Mesendoderm (in vitro differentiated cells): ENCODE measurements at regions not wholly inside any gene's neighbourhood (a gene's known extent, or its start where the extent isn't known, plus 50 kb on each side); places are given as distances from the start of the nearest gene placed in this dataset.

Experiments used
- DNase-seq: peaks from one replicate; pipeline ENCODE4 v3.0.0; 2013
- H2AK5ac ChIP-seq: 2 replicates; pipeline ENCODE4 v1.6.1; 2013; ENCODE audit warnings: low read length, inconsistent platforms
- H2BK120ac ChIP-seq: 2 replicates; pipeline ENCODE4 v1.6.1; 2013; ENCODE audit warnings: low read depth, mild to moderate bottlenecking, low read length, moderate library complexity, mixed read lengths
- H2BK15ac ChIP-seq: replicated peaks from 2 replicates; pipeline ENCODE4 v1.6.1; 2013; ENCODE audit warnings: low read depth, mild to moderate bottlenecking, moderate library complexity
- H2BK5ac ChIP-seq: 2 replicates; pipeline ENCODE4 v1.6.1; 2013; ENCODE audit warnings: low read length, inconsistent platforms
- H3K18ac ChIP-seq: 2 replicates; pipeline ENCODE4 v1.6.1; 2013; ENCODE audit warnings: mild to moderate bottlenecking, low read length, mixed read lengths
- H3K23ac ChIP-seq: one replicate; pipeline ENCODE4 v1.6.1; 2013; ENCODE audit warnings: low read length
- H3K27ac ChIP-seq: 2 replicates; pipeline ENCODE4 v1.5.1; 2013; ENCODE audit warnings: low read depth, mild to moderate bottlenecking, inconsistent platforms, low read length, moderate library complexity
- H3K27me3 ChIP-seq: 2 replicates; pipeline ENCODE4 v1.6.1; 2013; ENCODE audit warnings: low read length, control low read depth, mild to moderate bottlenecking, inconsistent platforms; ENCODE audit not compliant: insufficient read depth, poor library complexity
- H3K36me3 ChIP-seq: 2 replicates; pipeline ENCODE4 v1.6.1; 2013; ENCODE audit warnings: low read length, inconsistent platforms; ENCODE audit not compliant: control insufficient read depth, insufficient read depth
- H3K4ac ChIP-seq: one replicate; pipeline ENCODE4 v1.6.1; 2013; ENCODE audit warnings: low read depth, mild to moderate bottlenecking, low read length, moderate library complexity
- H3K4me1 ChIP-seq: 2 replicates; pipeline ENCODE4 v1.6.1; 2013; ENCODE audit warnings: low read depth, low read length, inconsistent platforms; ENCODE audit not compliant: control insufficient read depth
- H3K4me2 ChIP-seq: 2 replicates; pipeline ENCODE4 v1.6.1; 2013; ENCODE audit warnings: low read length
- H3K4me3 ChIP-seq: 2 replicates; pipeline ENCODE4 v1.5.1; 2013; ENCODE audit warnings: mild to moderate bottlenecking, low read length
- H3K56ac ChIP-seq: one replicate; pipeline ENCODE4 v1.6.1; 2013; ENCODE audit warnings: low read length
- H3K79me1 ChIP-seq: 2 replicates; pipeline ENCODE4 v1.6.1; 2013; ENCODE audit warnings: low read length, inconsistent platforms
- H3K79me2 ChIP-seq: 2 replicates; pipeline ENCODE4 v1.6.1; 2013; ENCODE audit warnings: mild to moderate bottlenecking, low read length; ENCODE audit not compliant: control insufficient read depth, insufficient read depth
- H3K9ac ChIP-seq: 2 replicates; pipeline ENCODE4 v1.6.1; 2013; ENCODE audit warnings: low read length, inconsistent platforms
- H4K5ac ChIP-seq: one replicate; pipeline ENCODE4 v1.6.1; 2013; ENCODE audit warnings: low read length
- H4K8ac ChIP-seq: one replicate; pipeline ENCODE4 v1.6.1; 2013; ENCODE audit warnings: low read depth, mild to moderate bottlenecking, control low read depth, low read length, moderate library complexity
- WGBS: extraction: QIAGEN DNeasy Blood & Tissue Kit; methylation state at CpG from one replicate; pipeline ENCODE4 v1.1.7; 2013; ENCODE audit warnings: low lambda C conversion rate, missing lambda C conversion rate; ENCODE audit not compliant: insufficient coverage; ENCODE audit errors: extremely low coverage; 5-methylcytosine and 5-hydroxymethylcytosine counted together

DNA sequence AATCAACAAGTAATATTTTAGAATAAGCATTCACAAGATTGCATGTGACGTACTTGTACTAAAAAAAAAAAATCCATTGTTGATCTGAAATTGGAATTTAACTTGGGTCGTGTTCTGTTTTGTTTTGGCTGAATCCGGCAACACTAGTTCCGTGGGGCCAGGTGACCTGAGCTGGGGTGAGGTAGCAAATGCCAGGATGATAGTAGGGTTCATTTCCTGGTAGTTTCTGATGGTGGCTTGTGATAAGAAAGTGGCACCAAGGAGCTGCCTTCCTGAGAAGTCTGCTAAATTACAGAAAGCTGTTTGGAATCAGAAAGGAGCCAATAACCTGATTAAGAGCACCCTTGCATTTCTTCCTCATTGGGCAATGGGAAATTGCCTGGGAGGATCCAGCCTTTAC, 126.4 kb upstream of the DLX2 start:
- WGBS, result no CpG with 5 or more reads among the region's 4 CpGs
- no peaks in the 10 kb centered on the region for H3K79me1 ChIP-seq
- H3K18ac ChIP-seq, result no peak overlapping the region
- no peak overlapping the region for H3K4ac ChIP-seq
- no peak overlapping the region for H3K27ac ChIP-seq
- no peak overlapping the region for H3K4me3 ChIP-seq
- H3K9ac ChIP-seq, result no peak overlapping the region
- H2AK5ac ChIP-seq, result no peak overlapping the region
- no peak overlapping the region for H4K8ac ChIP-seq
- no peak overlapping the region for H2BK120ac ChIP-seq
- no peak overlapping the region for H2BK5ac ChIP-seq
- peaks cover 3% of the 10 kb centered on the region for H3K4me1 ChIP-seq
- no peak overlapping the region for H2BK15ac ChIP-seq
- no peaks in the 10 kb centered on the region for H3K79me2 ChIP-seq
- no peaks in the 10 kb centered on the region for H3K27me3 ChIP-seq
- no peak overlapping the region for H4K5ac ChIP-seq
- no peak for DNase-seq
- H3K23ac ChIP-seq, result no peak overlapping the region
- H3K4me2 ChIP-seq, result no peak overlapping the region
- no peak overlapping the region for H3K56ac ChIP-seq
- no peaks in the 10 kb centered on the region for H3K36me3 ChIP-seq

DNA sequence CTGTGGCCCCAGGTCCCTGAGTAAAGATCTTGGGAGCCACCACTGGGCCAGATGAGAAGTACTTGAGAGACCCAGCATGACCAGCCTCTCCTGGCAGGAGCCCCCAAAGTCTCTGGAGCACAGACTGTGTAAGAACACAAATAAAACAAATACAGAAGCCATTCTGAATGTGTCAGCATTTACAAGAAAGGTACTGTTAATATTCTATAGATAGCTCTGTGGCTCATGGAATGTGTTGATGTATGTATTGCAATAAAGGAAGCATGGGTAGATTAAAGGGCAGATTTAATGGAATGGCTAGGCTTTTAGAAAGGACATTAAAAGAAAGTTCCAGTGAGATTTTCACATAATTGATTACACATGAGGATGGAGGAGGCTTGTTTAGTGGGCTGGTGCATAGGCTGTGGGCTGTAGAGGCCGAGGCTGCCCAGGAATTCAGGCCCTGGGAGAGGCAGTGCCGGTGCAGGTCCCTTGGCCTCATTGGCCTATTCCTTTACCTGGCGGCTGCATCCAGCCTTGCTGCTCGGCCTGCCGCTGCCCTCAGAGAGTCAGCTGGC, 127.7 kb upstream of the DLX2 start:
- Histone ChIP-seq H2BK5ac (no peak overlapping the region), H3K4ac (no peak overlapping the region), H3K56ac (no peak overlapping the region), H3K18ac (no peak overlapping the region), H3K27ac (no peak overlapping the region), H4K8ac (no peak overlapping the region), H4K5ac (no peak overlapping the region), H3K9ac (no peak overlapping the region), H3K79me1 (no peaks in the 10 kb centered on the region), H3K27me3 (no peaks in the 10 kb centered on the region), H2BK120ac (no peak overlapping the region), H3K79me2 (no peaks in the 10 kb centered on the region), H3K36me3 (no peaks in the 10 kb centered on the region), H2BK15ac (no peak overlapping the region), H3K4me1 (peaks cover 8% of the 10 kb centered on the region), H3K4me3 (no peak overlapping the region), H3K4me2 (no peak overlapping the region), H3K23ac (no peak overlapping the region), H2AK5ac (no peak overlapping the region)
- WGBS, result no CpG with 5 or more reads among the region's 5 CpGs
- DNase-seq, result no peak

DNA sequence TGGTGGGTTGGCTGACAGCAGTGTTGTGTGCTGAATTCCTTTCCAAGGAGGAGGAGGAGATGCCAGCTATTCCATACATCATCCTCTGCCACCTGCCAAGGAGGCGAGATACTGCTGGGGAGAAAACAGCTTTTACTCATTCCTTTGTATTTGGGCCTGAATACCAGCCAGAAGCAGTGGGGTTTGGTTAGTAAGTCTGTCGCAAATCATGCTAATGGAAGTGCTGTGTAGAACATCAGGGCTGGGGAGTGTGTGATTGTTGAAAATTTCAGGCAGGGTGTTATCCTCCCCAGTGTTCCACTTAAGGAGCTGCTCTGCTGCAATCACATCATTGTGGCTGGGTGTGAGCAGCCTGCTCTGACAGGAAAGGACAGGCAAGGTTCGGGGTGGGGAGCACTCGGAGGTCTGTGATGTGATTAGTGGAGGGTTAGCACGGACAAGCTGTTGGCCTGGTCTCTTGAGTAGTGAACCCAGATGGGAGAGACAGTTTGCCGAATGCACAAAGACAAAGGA, 128.2 kb upstream of the DLX2 start:
- no peaks in the 10 kb centered on the region for H3K36me3 ChIP-seq

DNA sequence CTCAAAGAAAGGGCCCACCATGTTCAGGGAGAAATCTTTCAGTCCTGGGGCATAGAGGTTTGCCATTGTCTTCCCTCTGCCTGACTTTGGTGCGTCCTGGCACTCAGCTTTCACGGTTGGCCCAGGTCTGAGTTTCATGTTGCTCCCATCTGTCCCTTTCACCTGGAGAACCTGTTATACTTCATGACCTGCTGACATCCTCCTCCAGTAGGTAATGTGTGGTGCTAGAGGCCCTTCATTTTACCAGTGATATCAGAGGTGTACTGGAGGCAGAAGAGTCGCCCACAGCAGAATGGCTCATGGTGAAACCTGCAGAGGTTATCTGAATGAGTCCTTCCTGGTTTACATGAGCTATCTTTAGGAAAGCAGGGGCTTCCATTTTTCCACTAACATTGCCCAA, 128.8 kb upstream of the DLX2 start:
- H3K4me1 ChIP-seq, result peaks cover 11% of the 10 kb centered on the region
- H2AK5ac ChIP-seq, result no peak overlapping the region
- no peak overlapping the region for H4K8ac ChIP-seq
- no CpG with 5 or more reads among the region's 3 CpGs for WGBS
- no peaks in the 10 kb centered on the region for H3K36me3 ChIP-seq
- DNase-seq, result no peak
- H3K56ac ChIP-seq, result no peak overlapping the region
- no peak overlapping the region for H3K4me2 ChIP-seq
- no peak overlapping the region for H2BK120ac ChIP-seq
- H2BK5ac ChIP-seq, result no peak overlapping the region
- H4K5ac ChIP-seq, result no peak overlapping the region
- H3K18ac ChIP-seq, result no peak overlapping the region
- H3K23ac ChIP-seq, result no peak overlapping the region
- no peak overlapping the region for H3K9ac ChIP-seq
- H3K79me1 ChIP-seq, result no peaks in the 10 kb centered on the region
- H3K4me3 ChIP-seq, result no peak overlapping the region
- H3K4ac ChIP-seq, result no peak overlapping the region
- no peaks in the 10 kb centered on the region for H3K79me2 ChIP-seq
- H3K27me3 ChIP-seq, result no peaks in the 10 kb centered on the region
- no peak overlapping the region for H3K27ac ChIP-seq
- H2BK15ac ChIP-seq, result no peak overlapping the region

More for the DNA sequence above, 128.2 kb upstream of the DLX2 start:
- H3K27ac ChIP-seq, result no peak overlapping the region
- peaks cover 11% of the 10 kb centered on the region for H3K4me1 ChIP-seq
- no peak overlapping the region for H2BK120ac ChIP-seq
- no peak overlapping the region for H3K4me2 ChIP-seq
- no peak overlapping the region for H4K8ac ChIP-seq
- no peak overlapping the region for H2BK5ac ChIP-seq
- no peak overlapping the region for H3K56ac ChIP-seq
- no peak overlapping the region for H3K9ac ChIP-seq
- H4K5ac ChIP-seq, result no peak overlapping the region
- H3K23ac ChIP-seq, result no peak overlapping the region
- no CpG with 5 or more reads among the region's 6 CpGs for WGBS
- H3K79me2 ChIP-seq, result no peaks in the 10 kb centered on the region
- no peak overlapping the region for H3K4me3 ChIP-seq
- no peaks in the 10 kb centered on the region for H3K79me1 ChIP-seq
- no peak overlapping the region for H3K4ac ChIP-seq
- H2BK15ac ChIP-seq, result no peak overlapping the region
- no peaks in the 10 kb centered on the region for H3K27me3 ChIP-seq
- H2AK5ac ChIP-seq, result no peak overlapping the region
- H3K18ac ChIP-seq, result no peak overlapping the region
- DNase-seq, result no peak

DNA sequence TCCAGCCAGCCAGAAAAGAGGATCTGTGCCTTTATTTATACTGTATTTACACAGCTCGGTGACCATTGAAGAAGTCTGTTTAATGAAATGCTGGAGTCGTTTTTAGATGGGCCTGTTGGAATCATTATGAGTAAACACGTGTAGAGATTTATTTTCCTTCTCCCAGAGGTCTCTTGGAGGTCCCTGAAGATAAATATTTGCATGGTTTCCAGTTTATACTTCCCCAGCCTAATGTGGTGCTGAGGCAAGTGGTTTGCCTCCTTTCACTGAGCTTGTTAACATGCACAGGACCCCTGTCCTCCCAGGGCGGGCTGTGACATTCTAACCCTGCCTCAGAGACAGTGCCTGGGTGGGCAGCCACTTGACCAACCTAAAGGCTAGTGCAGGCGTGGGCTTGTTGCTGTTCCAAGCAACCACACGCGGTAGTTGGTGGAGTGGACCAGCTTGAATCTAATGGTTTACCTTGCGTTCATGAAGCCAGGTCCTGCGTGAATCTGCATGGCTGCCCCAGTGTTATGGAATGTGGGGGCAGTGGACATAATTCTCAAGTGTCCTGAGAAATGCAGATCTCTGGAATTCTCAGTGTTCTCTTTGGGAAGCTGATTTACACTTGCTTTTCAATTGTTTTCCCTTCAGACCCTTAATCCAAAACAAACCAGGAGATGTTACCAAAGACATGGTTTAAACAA, 130.2 kb upstream of the DLX2 start:
- no peak overlapping the region for H4K8ac ChIP-seq
- no peak overlapping the region for H3K18ac ChIP-seq
- no peak overlapping the region for H3K4ac ChIP-seq
- H2BK15ac ChIP-seq, result no peak overlapping the region
- H3K79me1 ChIP-seq, result no peaks in the 10 kb centered on the region
- peaks cover 11% of the 10 kb centered on the region for H3K4me1 ChIP-seq
- no peak overlapping the region for H2BK5ac ChIP-seq
- no peak overlapping the region for H2BK120ac ChIP-seq
- no peaks in the 10 kb centered on the region for H3K79me2 ChIP-seq
- H3K27me3 ChIP-seq, result no peaks in the 10 kb centered on the region
- DNase-seq, result no peak
- no peak overlapping the region for H3K56ac ChIP-seq
- H4K5ac ChIP-seq, result no peak overlapping the region
- no peak overlapping the region for H3K4me3 ChIP-seq
- H3K9ac ChIP-seq, result no peak overlapping the region
- no CpG with 5 or more reads among the region's 9 CpGs for WGBS
- H3K36me3 ChIP-seq, result no peaks in the 10 kb centered on the region
- H3K4me2 ChIP-seq, result no peak overlapping the region
- no peak overlapping the region for H3K23ac ChIP-seq
- H2AK5ac ChIP-seq, result no peak overlapping the region
- no peak overlapping the region for H3K27ac ChIP-seq
